GM18858 (cell line): ENCODE measurements at regions not wholly inside any gene's neighbourhood (a gene's known extent, or its start where the extent isn't known, plus 50 kb on each side); places are given as distances from the start of the nearest gene placed in this dataset.

Source experiments
- ATAC-seq: cut with Tn5 transposase; IDR thresholded peaks from one replicate; pipeline ENCODE4 v1.9.1; 2021; ENCODE audit not compliant: unreplicated experiment

- no peak for ATAC-seq
Observed at GRCh38 chr10:124265776-124266467, 152.8 kb downstream of the OAT start.

GRCh38 chr10:124265391-124265745 is 153.4 kb downstream of the OAT start:
- no peak for ATAC-seq

GRCh38 chr10:124264711-124265390 is 153.9 kb downstream of the OAT start:
- ATAC-seq: no peak

- no peak for ATAC-seq
Observed at GRCh38 chr10:124264271-124264670, 154.5 kb downstream of the OAT start.

GRCh38 chr10:124263726-124264125 is 155.0 kb downstream of the OAT start:
- no peak for ATAC-seq

- no peak for ATAC-seq
Observed at GRCh38 chr10:124262971-124263370, 155.8 kb downstream of the OAT start.

GRCh38 chr10:124262234-124262865 is 156.4 kb downstream of the OAT start:
- ATAC-seq: no peak

GRCh38 chr10:124259139-124259825 is 159.4 kb downstream of the OAT start:
- ATAC-seq: no peak

- no peak for ATAC-seq
Observed at GRCh38 chr10:124257781-124258180, 160.9 kb downstream of the OAT start.

GRCh38 chr10:124256151-124256550 is 162.6 kb downstream of the OAT start:
- no peak for ATAC-seq

- ATAC-seq: no peak
Observed at GRCh38 chr10:124255556-124255955, 162.2 kb upstream of the CHST15 start.

GRCh38 chr10:124254490-124254889 is 161.1 kb upstream of the CHST15 start:
- ATAC-seq: no peak

- ATAC-seq: no peak
Observed at GRCh38 chr10:124253006-124253405, 159.6 kb upstream of the CHST15 start.

- ATAC-seq: no peak
Observed at GRCh38 chr10:124252097-124252715, 158.8 kb upstream of the CHST15 start.

- no peak for ATAC-seq
Observed at GRCh38 chr10:124251317-124252065, 158.1 kb upstream of the CHST15 start.

- ATAC-seq: no peak
Observed at GRCh38 chr10:124250506-124250905, 157.1 kb upstream of the CHST15 start.

GRCh38 chr10:124249812-124250432 is 156.5 kb upstream of the CHST15 start:
- ATAC-seq: no peak

- no peak for ATAC-seq
Observed at GRCh38 chr10:124249196-124249595, 155.8 kb upstream of the CHST15 start.

- no peak for ATAC-seq
Observed at GRCh38 chr10:124248056-124249045, 155.0 kb upstream of the CHST15 start.
